Right lobe of liver (tissue), 4 donors: ENCODE measurements at regions not wholly inside any gene's neighbourhood (a gene's known extent, or its start where the extent isn't known, plus 50 kb on each side); places are given as distances from the start of the nearest gene placed in this dataset.

Experiments used
- CTCF ChIP-seq, 4 donors: fragments of 200-600 bp in 3 of 4; fragments of 450-650 bp in 1 of 4; IDR thresholded peaks; one replicate each; pipeline versions ENCODE4 v1.5.1 to v1.8.0; 2016 to 2022; ENCODE audit warnings: antibody characterized with exemption in 4 of 4, mild to moderate bottlenecking in 2 of 4
- POLR2A ChIP-seq: fragments of 450-650 bp; IDR thresholded peaks from one replicate; pipeline ENCODE4 v1.6.1; 2017; ENCODE audit warnings: antibody characterized with exemption, mild to moderate bottlenecking
- donor health status: DM: no; HTN: no; CAD: no.
- donor health status: DM: no; HTN: no; CAD: no.
- donor health status: DM: no; HTN: yes; CAD: no.

- TF ChIP-seq CTCF (IDR thresholded peaks at IDR 0.05) (no peak), POLR2A (no peak)
Measured at GRCh38 chr13:59230484-59231264, 933.1 kb downstream of the DIAPH3 start.
